Ishikawa (cell line): ENCODE measurements at regions not wholly inside any gene's neighbourhood (a gene's known extent, or its start where the extent isn't known, plus 50 kb on each side); places are given as distances from the start of the nearest gene placed in this dataset.

Source experiments
- CEBPB ChIP-seq: IDR thresholded peaks from 2 replicates; pipeline ENCODE4 v1.6.1; 2012
- CREB1 ChIP-seq: IDR thresholded peaks from 2 replicates; pipeline ENCODE4 v1.6.1; 2012; ENCODE audit warnings: low read depth
- EGR1 ChIP-seq: IDR thresholded peaks from 2 replicates; pipeline ENCODE4 v1.6.1; 2012
- EP300 ChIP-seq: IDR thresholded peaks from 2 replicates; pipeline ENCODE4 v1.6.1; 2012; ENCODE audit warnings: borderline replicate concordance
- FOXM1 ChIP-seq: IDR thresholded peaks from 2 replicates; pipeline ENCODE4 v1.6.1; 2012; ENCODE audit warnings: low read depth, borderline replicate concordance
- NFIC ChIP-seq: IDR thresholded peaks from 2 replicates; pipeline ENCODE4 v1.6.1; 2012
- RAD21 ChIP-seq: IDR thresholded peaks from 2 replicates; pipeline ENCODE4 v1.6.1; 2012; ENCODE audit warnings: low read depth
- TAF1 ChIP-seq: IDR thresholded peaks from 2 replicates; pipeline ENCODE4 v1.6.1; 2012; ENCODE audit warnings: low read depth, mild to moderate bottlenecking
- TCF12 ChIP-seq: IDR thresholded peaks from 2 replicates; pipeline ENCODE4 v1.6.1; 2012; ENCODE audit warnings: low read depth
- TEAD4 ChIP-seq: IDR thresholded peaks from 2 replicates; pipeline ENCODE4 v1.6.1; 2012
- YY1 ChIP-seq: IDR thresholded peaks from 2 replicates; pipeline ENCODE4 v1.6.1; 2012; ENCODE audit warnings: low read depth
- ZBTB7A ChIP-seq: IDR thresholded peaks from 2 replicates; pipeline ENCODE4 v1.6.1; 2012; ENCODE audit warnings: low read depth
- TF ChIP-seq, protein P1 (sequence below): IDR thresholded peaks from 2 replicates; pipeline ENCODE4 v1.6.1; 2012
- TF ChIP-seq, protein P2 (sequence below): IDR thresholded peaks from 2 replicates; pipeline ENCODE4 v1.6.1; 2012; ENCODE audit warnings: low read depth, mild to moderate bottlenecking
- TF ChIP-seq, protein P3 (sequence below): IDR thresholded peaks from 2 replicates; pipeline ENCODE4 v1.6.1; 2012

DNA sequence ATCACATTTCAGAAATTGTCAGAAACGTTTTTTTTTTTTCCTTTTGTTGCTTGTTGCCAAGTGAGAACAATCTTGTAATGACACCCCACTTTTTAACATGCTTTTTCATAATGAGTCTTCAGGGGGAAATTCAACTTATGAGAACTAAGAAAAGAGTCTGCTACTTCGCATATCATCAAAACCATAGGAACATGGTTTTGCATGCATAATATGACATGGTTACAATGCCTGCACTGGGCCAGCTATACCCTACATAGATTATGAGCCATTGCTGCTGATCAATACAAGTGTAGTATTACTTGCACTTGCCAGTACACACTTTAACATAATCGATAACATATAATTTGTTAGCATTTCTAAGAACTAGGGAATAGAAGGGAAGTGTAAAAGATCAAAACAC is 191.0 kb upstream of the NBEA start:
- TF ChIP-seq TCF12 (no peak), RAD21 (no peak), CREB1 (no peak), TEAD4 (no peak), CEBPB (no peak), EP300 (no peak)
- TF ChIP-seq, protein P1, sequence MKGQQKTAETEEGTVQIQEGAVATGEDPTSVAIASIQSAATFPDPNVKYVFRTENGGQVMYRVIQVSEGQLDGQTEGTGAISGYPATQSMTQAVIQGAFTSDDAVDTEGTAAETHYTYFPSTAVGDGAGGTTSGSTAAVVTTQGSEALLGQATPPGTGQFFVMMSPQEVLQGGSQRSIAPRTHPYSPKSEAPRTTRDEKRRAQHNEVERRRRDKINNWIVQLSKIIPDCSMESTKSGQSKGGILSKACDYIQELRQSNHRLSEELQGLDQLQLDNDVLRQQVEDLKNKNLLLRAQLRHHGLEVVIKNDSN, result no peak
- TF ChIP-seq, protein P2, sequence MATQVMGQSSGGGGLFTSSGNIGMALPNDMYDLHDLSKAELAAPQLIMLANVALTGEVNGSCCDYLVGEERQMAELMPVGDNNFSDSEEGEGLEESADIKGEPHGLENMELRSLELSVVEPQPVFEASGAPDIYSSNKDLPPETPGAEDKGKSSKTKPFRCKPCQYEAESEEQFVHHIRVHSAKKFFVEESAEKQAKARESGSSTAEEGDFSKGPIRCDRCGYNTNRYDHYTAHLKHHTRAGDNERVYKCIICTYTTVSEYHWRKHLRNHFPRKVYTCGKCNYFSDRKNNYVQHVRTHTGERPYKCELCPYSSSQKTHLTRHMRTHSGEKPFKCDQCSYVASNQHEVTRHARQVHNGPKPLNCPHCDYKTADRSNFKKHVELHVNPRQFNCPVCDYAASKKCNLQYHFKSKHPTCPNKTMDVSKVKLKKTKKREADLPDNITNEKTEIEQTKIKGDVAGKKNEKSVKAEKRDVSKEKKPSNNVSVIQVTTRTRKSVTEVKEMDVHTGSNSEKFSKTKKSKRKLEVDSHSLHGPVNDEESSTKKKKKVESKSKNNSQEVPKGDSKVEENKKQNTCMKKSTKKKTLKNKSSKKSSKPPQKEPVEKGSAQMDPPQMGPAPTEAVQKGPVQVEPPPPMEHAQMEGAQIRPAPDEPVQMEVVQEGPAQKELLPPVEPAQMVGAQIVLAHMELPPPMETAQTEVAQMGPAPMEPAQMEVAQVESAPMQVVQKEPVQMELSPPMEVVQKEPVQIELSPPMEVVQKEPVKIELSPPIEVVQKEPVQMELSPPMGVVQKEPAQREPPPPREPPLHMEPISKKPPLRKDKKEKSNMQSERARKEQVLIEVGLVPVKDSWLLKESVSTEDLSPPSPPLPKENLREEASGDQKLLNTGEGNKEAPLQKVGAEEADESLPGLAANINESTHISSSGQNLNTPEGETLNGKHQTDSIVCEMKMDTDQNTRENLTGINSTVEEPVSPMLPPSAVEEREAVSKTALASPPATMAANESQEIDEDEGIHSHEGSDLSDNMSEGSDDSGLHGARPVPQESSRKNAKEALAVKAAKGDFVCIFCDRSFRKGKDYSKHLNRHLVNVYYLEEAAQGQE, result no peak

DNA sequence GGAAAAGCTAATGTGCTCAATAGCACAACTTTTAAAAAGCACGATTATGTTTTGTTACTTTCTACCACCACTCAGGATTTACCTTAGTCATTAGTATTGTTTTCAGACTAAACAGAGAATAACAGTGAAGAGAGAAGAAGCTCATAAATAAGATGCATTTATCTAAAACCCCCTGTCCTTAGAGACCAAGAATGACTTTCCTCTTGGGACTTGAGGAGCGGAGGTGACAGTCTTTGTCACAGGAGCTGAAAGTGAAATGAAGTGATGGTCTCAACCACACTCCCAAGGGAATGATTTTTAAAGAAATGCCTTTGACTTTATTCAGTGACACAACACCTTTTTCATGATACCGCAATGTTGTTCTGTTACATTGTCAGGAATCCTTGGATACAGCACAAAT is 190.6 kb upstream of the NBEA start:
- TF ChIP-seq CEBPB (no peak), EGR1 (no peak), TCF12 (no peak), TEAD4 (no peak), ZBTB7A (no peak), YY1 (no peak), RAD21 (no peak), FOXM1 (no peak), NFIC (no peak), EP300 (no peak), TAF1 (no peak)
- TF ChIP-seq, protein P1, result no peak
- TF ChIP-seq, protein P3, sequence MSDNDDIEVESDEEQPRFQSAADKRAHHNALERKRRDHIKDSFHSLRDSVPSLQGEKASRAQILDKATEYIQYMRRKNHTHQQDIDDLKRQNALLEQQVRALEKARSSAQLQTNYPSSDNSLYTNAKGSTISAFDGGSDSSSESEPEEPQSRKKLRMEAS, result no peak
- TF ChIP-seq, protein P2, result no peak

DNA sequence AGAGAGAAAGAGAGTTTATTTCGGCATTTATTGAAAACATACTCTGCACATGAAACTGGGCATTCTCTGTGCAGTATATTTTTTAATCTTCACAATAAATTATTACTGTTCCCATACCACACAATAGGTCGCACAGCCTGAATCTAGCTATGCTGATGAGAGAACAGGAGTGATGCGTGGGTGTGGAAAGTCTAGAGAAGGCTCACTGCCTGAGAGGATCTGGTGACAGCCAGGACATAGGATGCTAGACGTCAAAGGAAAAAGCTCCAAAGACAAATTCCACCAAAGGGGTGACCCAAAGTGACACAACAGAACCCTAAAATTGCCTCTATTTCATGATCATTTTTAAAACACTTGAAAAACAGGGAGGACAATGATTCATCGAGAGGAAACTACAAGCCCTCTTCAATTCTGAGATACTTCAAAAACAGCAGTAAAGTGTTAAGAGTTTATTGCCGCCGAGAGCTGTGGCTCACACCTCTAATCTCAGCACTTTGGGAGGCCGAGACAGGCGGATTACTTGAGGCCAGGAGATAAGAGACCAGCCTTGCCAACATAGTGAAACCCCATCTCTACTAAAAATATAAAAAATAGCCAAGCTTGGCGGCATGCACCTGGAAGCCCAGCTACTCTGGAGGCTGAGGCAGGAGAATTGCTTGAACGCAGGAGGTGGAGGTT is 189.6 kb upstream of the NBEA start:
- TF ChIP-seq EGR1, result no peak
- TF ChIP-seq TCF12, result no peak
- TF ChIP-seq TAF1, result no peak
- no peak for TF ChIP-seq ZBTB7A
- TF ChIP-seq FOXM1, result no peak

DNA sequence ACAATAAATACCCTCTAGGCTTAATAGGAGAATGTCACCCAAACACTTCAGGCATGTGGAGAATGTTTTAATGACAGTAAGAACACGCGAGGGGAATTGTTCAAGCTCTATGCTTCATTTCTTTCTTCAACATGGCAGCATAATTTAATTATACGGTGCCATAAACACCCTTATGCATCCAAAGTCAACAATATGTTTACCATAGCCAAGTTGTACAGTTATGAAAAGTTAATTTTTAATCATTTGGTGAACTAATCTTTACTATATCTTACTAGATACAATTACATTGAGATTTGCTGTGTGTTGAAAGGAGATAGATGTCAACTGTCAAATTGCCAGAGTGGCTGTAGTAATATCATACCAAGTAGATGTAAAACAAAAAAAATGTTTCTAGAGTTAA is 185.9 kb upstream of the NBEA start:
- TF ChIP-seq EGR1 (no peak), CREB1 (no peak), FOXM1 (no peak), ZBTB7A (no peak), CEBPB (no peak), TEAD4 (no peak), TCF12 (no peak), RAD21 (no peak), TAF1 (no peak), YY1 (no peak), NFIC (no peak)
- TF ChIP-seq, protein P3, result no peak
- TF ChIP-seq, protein P1, result no peak
- TF ChIP-seq, protein P2, result no peak
